Muscle layer of colon (tissue), 2 donors: ENCODE measurements at regions not wholly inside any gene's neighbourhood (a gene's known extent, or its start where the extent isn't known, plus 50 kb on each side); places are given as distances from the start of the nearest gene placed in this dataset.
"Not testable (repeated sequence)": the region's sequence is repeated elsewhere in the genome, so short reads cannot be mapped to it uniquely, and the experiment has no call there.

Experiments
- H3K27ac ChIP-seq: one replicate; pipeline ENCODE4 v1.7.0; 2013; ENCODE audit warnings: low read depth, mild to moderate bottlenecking, low read length, moderate library complexity
- H3K27me3 ChIP-seq, 2 donors: one replicate each; pipeline ENCODE4 v1.7.0; 2013; ENCODE audit warnings: low read length in 2 of 2, mild to moderate bottlenecking in 2 of 2; ENCODE audit not compliant: insufficient read depth in 2 of 2, control insufficient read depth in 1 of 2
- H3K36me3 ChIP-seq: one replicate; pipeline ENCODE4 v1.7.0; 2013; ENCODE audit warnings: mild to moderate bottlenecking, low read length; ENCODE audit not compliant: insufficient read depth
- H3K4me1 ChIP-seq: one replicate; pipeline ENCODE4 v1.7.0; 2013; ENCODE audit warnings: mild to moderate bottlenecking, low read length; ENCODE audit not compliant: insufficient read depth
- H3K4me3 ChIP-seq, 2 donors: one replicate each; pipeline ENCODE4 v1.7.0; 2013; ENCODE audit warnings: low read length in 2 of 2, low read depth in 1 of 2, mild to moderate bottlenecking in 1 of 2, moderate library complexity in 1 of 2
- H3K9ac ChIP-seq: one replicate; pipeline ENCODE4 v1.7.0; 2013; ENCODE audit warnings: low read length
- H3K9me3 ChIP-seq: one replicate; pipeline ENCODE4 v1.7.0; 2013; ENCODE audit warnings: mild to moderate bottlenecking, low read length
- donor health status: abdominal sarcoma.
- donor health status: Adenocarcinoma of cecum.

GRCh38 chr7:56493704-56494450 is 377.7 kb upstream of the NUPR2 start:
- no peaks in the 10 kb centered on the region for H3K4me1 ChIP-seq
- no peaks in the 10 kb centered on the region for H3K27me3 ChIP-seq
- H3K9ac ChIP-seq = no peak overlapping the region
- no peak overlapping the region for H3K4me3 ChIP-seq
- H3K36me3 ChIP-seq = no peaks in the 10 kb centered on the region
- H3K9me3 ChIP-seq = no peaks in the 10 kb centered on the region
- no peak overlapping the region for H3K27ac ChIP-seq

GRCh38 chr7:56493196-56493595 is 377.0 kb upstream of the NUPR2 start:
- Histone ChIP-seq H3K4me3 (no peak overlapping the region), H3K9me3 (no peaks in the 10 kb centered on the region)

GRCh38 chr7:56491636-56492425 is 375.6 kb upstream of the NUPR2 start:
- H3K9me3 ChIP-seq = no peaks in the 10 kb centered on the region
- H3K4me1 ChIP-seq = no peaks in the 10 kb centered on the region
- no peak overlapping the region for H3K9ac ChIP-seq
- no peaks in the 10 kb centered on the region for H3K27me3 ChIP-seq
- H3K4me3 ChIP-seq = no peak overlapping the region
- no peak overlapping the region for H3K27ac ChIP-seq
- no peaks in the 10 kb centered on the region for H3K36me3 ChIP-seq

More at GRCh38 chr7:56493196-56493595, 377.0 kb upstream of the NUPR2 start:
- Histone ChIP-seq H3K36me3 (no peaks in the 10 kb centered on the region), H3K27me3 (no peaks in the 10 kb centered on the region), H3K9ac (no peak overlapping the region), H3K27ac (no peak overlapping the region), H3K4me1 (no peaks in the 10 kb centered on the region)

- no peak overlapping the region for H3K9ac ChIP-seq
- no peaks in the 10 kb centered on the region for H3K36me3 ChIP-seq
- H3K4me1 ChIP-seq = no peaks in the 10 kb centered on the region
- H3K27me3 ChIP-seq = no peaks in the 10 kb centered on the region
- peaks cover 6% of the 10 kb centered on the region for H3K9me3 ChIP-seq
- no peak overlapping the region for H3K27ac ChIP-seq
- H3K4me3 ChIP-seq = no peak overlapping the region
Observed at GRCh38 chr7:56483861-56484550, 367.8 kb upstream of the NUPR2 start.

- Histone ChIP-seq H3K4me1 (no peaks in the 10 kb centered on the region), H3K27ac (no peak overlapping the region), H3K9me3 (peaks cover 6% of the 10 kb centered on the region), H3K27me3 (no peaks in the 10 kb centered on the region), H3K9ac (no peak overlapping the region), H3K4me3 (no peak overlapping the region), H3K36me3 (no peaks in the 10 kb centered on the region)
Observed at GRCh38 chr7:56483153-56483552, 366.9 kb upstream of the NUPR2 start.

GRCh38 chr7:56479748-56480147 is 363.5 kb upstream of the NUPR2 start:
- Histone ChIP-seq H3K4me1 (no peaks in the 10 kb centered on the region), H3K9me3 (peaks cover 10% of the 10 kb centered on the region), H3K27me3 (no peaks in the 10 kb centered on the region), H3K27ac (no peak overlapping the region), H3K9ac (no peak overlapping the region), H3K36me3 (no peaks in the 10 kb centered on the region), H3K4me3 (no peak overlapping the region)

- Histone ChIP-seq H3K4me1 (no peaks in the 10 kb centered on the region), H3K9ac (no peak overlapping the region), H3K27ac (no peak overlapping the region), H3K9me3 (peaks cover 10% of the 10 kb centered on the region), H3K4me3 (no peak overlapping the region), H3K27me3 (no peaks in the 10 kb centered on the region), H3K36me3 (no peaks in the 10 kb centered on the region)
Observed at GRCh38 chr7:56479136-56479535, 362.9 kb upstream of the NUPR2 start.

- Histone ChIP-seq H3K4me3 (no peak overlapping the region), H3K9me3 (peaks cover 17% of the 10 kb centered on the region), H3K27ac (no peak overlapping the region)
Observed at GRCh38 chr7:56474271-56474670, 358.1 kb upstream of the NUPR2 start.

GRCh38 chr7:56471811-56472210 is 355.6 kb upstream of the NUPR2 start:
- Histone ChIP-seq H3K36me3 (no peaks in the 10 kb centered on the region), H3K27me3 (no peaks in the 10 kb centered on the region), H3K9ac (no peak overlapping the region), H3K4me3 (no peak overlapping the region), H3K4me1 (no peaks in the 10 kb centered on the region), H3K9me3 (peaks cover 32% of the 10 kb centered on the region), H3K27ac (no peak overlapping the region)

More at GRCh38 chr7:56474271-56474670, 358.1 kb upstream of the NUPR2 start:
- no peaks in the 10 kb centered on the region for H3K27me3 ChIP-seq
- no peaks in the 10 kb centered on the region for H3K36me3 ChIP-seq
- H3K4me1 ChIP-seq = no peaks in the 10 kb centered on the region
- no peak overlapping the region for H3K9ac ChIP-seq

GRCh38 chr7:56466607-56467525 is 350.6 kb upstream of the NUPR2 start:
- peaks cover 44% of the 10 kb centered on the region for H3K9me3 ChIP-seq
- H3K27me3 ChIP-seq, H3K4me1 ChIP-seq, H3K4me3 ChIP-seq, H3K9ac ChIP-seq, H3K36me3 ChIP-seq, H3K27ac ChIP-seq: not testable (repeated sequence)

- no peaks in the 10 kb centered on the region for H3K36me3 ChIP-seq
- H3K27ac ChIP-seq = no peak overlapping the region
- H3K4me3 ChIP-seq = no peak overlapping the region
- H3K9ac ChIP-seq = no peak overlapping the region
- peaks cover 7% of the 10 kb centered on the region for H3K9me3 ChIP-seq
- H3K4me1 ChIP-seq = no peaks in the 10 kb centered on the region
- H3K27me3 ChIP-seq = no peaks in the 10 kb centered on the region
Observed at GRCh38 chr7:56449762-56450161, 333.5 kb upstream of the NUPR2 start.
